Panc1 (cell line): ENCODE measurements at regions not wholly inside any gene's neighbourhood (a gene's known extent, or its start where the extent isn't known, plus 50 kb on each side); places are given as distances from the start of the nearest gene placed in this dataset.

ENCODE experiments used
- CTCF ChIP-seq: fragments of 450-650 bp; IDR thresholded peaks from 2 replicates; pipeline ENCODE4 v1.5.1; 2017; ENCODE audit warnings: mild to moderate bottlenecking
- POLR2AphosphoS5 ChIP-seq: IDR thresholded peaks from 2 replicates; pipeline ENCODE4 v1.6.1; 2012; ENCODE audit warnings: mild to moderate bottlenecking, low read depth, low read length, moderate library complexity
- SIN3A ChIP-seq: IDR thresholded peaks from 2 replicates; pipeline ENCODE4 v1.6.1; 2012; ENCODE audit warnings: low read depth, mild to moderate bottlenecking, low read length, moderate library complexity, borderline replicate concordance; ENCODE audit not compliant: insufficient read depth
- TCF7L2 ChIP-seq: IDR thresholded peaks from 2 replicates; pipeline ENCODE4 v1.6.1; 2011; ENCODE audit warnings: mild to moderate bottlenecking, low read depth, low read length, inconsistent platforms

DNA sequence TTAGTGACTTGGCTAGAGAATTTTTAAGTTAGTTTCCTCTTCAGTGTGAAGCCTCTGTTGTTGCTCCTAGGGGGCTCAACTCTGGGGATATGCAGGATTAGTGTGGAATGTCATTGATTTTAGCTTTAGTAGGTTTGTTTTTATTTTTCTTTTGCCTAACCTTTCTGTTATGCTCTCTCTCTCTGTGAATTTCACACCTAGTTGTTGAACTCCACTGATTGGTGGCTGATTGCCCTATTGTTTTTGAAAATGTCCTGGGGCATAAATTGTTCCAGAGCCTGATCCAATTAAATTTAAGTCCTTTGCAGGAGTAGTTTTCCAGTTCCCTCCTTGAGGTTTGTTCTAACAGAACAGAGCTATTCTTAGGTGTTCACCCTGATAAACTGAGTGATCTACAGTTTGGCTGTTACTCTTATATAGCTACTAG is 393.3 kb upstream of the CTSO start:
- TF ChIP-seq POLR2AphosphoS5, result no peak
- TF ChIP-seq CTCF, result no peak
- no peak for TF ChIP-seq SIN3A
- TF ChIP-seq TCF7L2, result no peak
